Stimulated activated CD8-positive, alpha-beta memory T cell treated with anti-CD3 and anti-CD28 coated beads, Interleukin-4, amount 100 ng/mL, for 4 hours (primary cell): ENCODE measurements at regions not wholly inside any gene's neighbourhood (a gene's known extent, or its start where the extent isn't known, plus 50 kb on each side); places are given as distances from the start of the nearest gene placed in this dataset.

Source experiments
- DNase-seq, 2 donors: peaks; one replicate each; pipeline ENCODE4 v3.0.0-alpha.2; 2020; ENCODE audit warnings: low read depth in 2 of 2, low spot score in 1 of 2

DNA sequence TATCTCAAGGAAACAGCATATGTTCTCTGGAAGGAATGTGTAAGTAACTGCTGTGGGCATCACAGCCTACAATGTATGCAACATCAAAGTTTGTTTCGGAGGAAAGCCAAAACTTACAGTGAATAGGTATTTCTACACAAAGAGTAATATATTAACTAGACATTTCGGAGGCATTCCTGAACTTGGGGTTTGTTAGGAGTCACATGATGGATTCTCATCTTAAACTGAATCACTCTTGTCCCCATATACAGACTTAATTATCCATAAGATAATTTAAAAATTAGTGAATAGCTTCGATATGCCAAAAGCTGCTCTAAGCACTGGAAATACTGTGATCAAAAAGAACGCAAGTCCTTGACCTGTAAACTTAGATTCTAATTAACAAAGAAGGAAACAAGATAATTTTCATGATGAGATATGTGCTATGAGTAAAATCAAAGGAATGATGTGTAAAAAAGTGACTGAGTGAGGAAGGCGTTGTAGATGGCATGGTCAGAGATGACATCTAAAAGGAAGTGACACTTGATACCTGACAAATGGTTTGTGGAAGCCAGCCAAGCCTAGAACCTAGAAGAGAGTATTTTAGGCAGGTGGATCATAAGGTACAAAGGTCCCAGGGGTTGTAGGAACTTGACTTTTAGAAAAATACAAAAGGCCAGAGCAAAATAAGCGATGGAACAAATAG lies 273.1 kb downstream of the MRPL39 start:
- DNase-seq, result no peak

DNA sequence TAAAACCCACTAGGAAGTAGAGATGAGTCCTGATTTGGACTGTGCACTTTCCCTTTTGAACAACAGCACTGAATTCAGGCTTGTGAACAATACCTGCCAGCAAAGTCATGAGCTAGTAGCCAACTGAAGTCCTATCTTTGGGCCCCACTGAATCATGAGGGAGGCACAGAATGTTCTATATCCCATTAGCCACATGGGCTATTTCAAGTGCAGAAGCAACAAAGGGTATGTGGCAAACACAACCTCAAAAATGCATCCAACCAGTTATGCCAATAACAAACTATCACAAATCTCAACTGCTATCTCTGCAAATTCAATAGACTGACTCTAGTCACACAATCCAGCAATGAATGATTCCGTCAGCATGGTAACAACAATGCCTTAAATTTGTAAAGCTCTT lies 276.0 kb downstream of the MRPL39 start:
- no peak for DNase-seq

DNA sequence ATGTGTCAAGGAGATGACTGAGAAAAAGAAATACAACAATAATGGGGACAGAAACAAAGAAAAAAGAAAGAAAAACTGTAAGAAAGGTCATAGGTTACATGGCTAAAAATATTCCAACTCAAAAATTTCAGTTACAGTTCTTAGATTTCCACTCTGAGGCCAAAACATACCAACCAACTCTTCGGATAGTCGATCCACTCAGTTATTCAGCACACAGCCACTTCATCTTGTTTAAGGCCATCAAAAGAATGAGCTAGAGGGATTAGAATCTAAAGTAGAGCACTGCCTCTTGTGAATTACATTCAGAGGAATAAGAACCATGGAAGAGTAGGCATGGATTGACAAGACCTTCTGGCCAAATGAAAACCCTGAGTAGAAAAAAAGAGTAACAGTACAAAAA lies 277.0 kb downstream of the MRPL39 start:
- DNase-seq, result no peak

DNA sequence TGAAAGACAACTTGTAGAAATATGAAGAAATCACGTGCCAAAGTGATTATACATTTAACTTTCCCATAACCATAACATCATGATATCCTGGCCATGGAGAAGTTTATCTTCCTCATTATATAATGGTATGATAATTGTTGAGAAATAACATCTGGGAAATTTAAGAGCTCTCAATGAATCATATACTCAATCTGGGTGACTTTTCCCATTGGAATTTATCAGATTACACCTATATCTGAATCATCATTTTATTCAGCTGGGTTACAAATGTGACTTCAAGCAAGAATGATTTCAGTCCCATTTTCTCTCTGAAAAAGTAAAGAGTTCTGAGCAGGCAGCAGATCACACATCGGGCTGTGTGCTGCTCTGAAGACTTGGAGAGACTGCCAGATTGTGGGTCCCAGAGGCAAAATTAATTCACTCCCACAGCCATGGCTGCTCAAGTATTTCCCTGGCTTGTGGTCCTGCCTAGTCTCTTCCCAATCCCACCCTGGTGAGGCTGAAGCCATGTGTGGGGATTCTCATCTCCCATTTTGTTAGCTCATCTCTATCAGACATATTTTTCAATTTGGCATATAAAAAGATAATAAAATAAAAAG lies 278.0 kb downstream of the MRPL39 start:
- no peak for DNase-seq

DNA sequence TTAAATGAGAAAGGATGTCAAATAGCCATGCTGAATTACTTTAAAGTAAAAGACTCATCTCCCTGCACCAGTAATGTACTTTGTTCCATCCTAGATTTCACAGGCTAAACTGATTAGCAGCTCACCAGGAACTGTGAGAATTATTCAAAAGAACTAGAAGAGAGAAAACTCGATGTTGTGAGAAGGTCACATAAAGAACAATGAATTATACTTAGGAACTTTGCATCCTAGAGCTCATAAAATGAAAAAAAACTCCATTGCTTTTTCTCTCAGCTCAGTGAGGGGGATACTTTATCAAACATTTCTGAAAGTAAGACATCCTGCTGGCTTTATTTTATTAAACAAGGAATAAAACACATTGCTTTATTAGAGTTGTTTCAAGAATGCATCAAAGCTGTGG lies 278.5 kb downstream of the MRPL39 start:
- no peak for DNase-seq

DNA sequence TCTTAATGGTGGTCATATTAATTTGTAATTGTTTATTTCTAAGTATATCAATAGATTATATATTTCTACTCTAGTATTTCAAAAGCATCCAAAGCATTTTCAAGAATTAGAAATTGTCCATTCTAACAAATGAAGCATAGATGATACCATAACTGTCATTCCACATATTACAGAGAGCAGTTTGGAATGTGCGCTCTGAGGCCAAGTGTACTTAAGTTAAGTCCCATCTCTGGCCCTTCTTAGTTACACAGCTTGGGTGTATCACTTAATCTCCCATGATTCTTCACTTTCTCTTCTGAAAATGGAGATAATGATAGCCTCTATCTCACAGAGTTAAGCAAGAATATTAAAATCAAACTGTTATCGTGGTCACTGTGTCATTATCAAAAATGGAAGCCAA lies 281.1 kb downstream of the MRPL39 start:
- DNase-seq, result no peak

DNA sequence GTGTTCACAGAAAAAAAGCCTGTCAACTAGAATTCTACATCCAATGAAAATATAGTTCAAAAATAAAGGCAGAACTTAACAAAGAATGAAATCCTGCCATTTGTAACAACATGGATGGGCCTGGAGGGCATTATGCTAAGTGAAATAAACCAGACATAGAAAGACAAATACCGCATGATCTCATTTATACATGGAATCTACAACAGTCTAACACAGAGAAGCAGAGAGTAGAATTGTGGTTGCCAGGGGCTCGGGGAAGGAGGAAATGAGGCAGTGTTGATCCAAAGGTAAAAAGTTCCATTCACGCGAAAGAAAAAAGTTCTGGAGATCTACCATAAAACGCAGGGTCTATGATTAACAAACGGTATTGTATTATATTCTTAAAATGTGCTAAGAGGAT lies 282.6 kb downstream of the MRPL39 start:
- DNase-seq, result no peak

DNA sequence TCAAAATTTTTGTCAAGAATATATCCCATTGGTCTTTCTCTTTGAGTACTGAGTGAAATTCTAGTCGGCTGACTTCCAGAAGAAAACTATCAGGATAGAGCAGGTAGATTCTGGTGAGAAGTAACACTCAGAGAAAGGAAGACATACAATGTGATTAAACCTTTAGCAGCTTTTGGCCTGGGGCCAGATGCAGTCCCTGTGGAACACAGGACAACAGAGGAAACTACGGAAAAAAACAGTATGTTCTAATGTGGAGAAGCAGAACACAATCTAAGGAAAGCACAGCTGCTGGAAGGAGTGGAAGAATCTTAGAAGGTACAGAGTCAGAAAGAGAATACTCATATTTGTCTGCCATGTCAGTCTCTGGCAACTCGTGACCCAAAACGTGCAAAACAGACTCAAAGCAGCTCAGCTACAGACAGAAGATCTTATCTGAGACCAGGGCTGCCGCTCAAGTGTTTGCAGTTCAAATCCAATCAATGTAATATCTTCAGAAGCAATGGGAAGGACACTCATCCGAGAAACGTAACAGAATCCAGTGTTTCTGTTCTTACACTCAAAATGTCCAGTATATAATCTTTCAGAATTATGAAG lies 283.8 kb downstream of the MRPL39 start:
- no peak for DNase-seq

DNA sequence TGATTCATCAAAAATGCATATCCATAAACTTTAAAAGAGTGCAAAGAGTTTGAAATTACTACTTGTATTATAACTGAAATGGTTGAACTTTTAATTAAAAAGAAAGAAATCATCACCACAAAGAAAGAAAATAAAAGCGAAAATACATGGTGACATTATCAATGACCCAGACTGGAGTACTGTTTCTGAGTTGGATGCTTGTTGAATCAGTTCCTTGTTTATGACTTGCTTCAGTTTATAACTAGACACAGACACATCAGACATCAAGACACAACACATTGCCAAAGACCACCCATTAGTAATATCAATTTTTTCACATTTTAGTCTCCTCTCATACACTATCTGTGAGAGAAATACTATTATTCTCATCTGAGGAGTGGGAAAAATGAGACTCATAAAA lies 293.0 kb downstream of the MRPL39 start:
- DNase-seq, result no peak

DNA sequence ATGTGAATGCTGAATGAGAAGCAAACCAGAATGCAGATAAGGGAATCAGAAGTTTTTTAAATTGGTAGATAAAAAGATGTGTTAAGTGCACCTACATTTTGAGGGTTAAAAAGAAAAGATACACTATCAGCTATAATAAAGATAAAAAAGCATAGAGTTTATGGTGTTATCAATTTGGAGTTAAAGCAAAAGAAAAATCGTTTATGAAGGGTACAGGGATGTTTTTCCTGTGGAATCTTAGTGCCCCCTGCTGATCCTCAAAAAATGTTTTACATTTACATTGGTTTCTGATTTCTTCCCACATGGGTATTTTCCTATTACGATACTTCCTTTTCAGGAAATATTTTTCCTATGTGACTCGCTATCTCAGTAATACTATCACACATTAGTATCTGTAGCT lies 293.5 kb downstream of the MRPL39 start:
- DNase-seq, result no peak

DNA sequence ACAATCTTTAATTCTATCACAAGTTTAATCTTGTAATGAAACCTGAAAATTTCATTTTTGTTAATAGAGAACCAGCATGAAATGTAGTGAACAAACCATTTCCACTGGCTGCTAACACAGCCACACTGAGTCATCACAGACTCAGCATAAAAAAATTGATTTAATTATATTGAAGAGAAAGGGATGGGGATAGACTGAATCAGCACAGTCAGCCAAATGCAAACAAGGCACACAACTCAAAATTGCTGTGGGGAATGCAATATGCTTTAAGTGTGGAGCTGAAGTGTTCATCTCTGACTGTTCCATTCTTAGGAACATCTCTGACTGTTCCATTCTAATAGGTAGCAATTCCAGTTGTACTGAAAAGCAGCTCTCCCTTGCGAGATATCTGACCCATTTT lies 299.8 kb downstream of the MRPL39 start:
- no peak for DNase-seq

DNA sequence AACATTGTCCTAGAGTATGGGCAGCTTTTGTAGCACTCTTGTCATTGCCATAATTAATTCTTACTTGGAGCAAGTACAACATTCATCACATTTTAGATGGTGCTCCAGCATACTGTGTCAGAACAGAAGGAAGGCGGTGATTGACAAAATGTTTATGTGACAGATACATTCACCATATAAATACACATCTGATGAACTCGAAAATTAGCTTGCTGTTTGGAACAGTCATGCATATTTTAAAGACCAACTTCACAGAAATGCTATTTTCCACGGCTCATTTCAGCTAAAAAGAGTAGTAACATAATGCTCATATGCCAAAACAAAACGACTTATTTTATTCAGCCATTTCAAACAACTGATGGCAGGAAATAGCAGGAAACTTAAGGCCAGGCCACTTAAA lies 302.7 kb downstream of the MRPL39 start:
- DNase-seq, result no peak

DNA sequence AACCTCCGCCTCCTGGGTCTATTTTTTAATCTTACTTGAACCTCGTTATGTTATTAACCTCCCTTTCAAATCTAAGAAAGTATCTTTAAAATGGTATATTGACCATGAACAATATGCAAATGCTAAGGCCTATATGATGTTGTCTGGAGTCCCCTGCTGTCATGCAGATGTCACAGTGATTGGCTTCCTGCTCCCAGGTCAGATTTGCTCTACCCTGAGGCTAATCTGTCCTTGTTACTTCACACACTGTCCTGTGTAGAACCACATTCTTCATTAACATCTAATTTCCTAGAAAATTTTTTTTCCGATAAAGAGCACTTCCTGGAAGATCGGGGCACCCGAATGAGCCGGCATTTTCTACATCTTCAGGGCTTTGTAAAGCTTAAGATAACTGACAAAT lies 306.6 kb downstream of the MRPL39 start:
- DNase-seq, result no peak

DNA sequence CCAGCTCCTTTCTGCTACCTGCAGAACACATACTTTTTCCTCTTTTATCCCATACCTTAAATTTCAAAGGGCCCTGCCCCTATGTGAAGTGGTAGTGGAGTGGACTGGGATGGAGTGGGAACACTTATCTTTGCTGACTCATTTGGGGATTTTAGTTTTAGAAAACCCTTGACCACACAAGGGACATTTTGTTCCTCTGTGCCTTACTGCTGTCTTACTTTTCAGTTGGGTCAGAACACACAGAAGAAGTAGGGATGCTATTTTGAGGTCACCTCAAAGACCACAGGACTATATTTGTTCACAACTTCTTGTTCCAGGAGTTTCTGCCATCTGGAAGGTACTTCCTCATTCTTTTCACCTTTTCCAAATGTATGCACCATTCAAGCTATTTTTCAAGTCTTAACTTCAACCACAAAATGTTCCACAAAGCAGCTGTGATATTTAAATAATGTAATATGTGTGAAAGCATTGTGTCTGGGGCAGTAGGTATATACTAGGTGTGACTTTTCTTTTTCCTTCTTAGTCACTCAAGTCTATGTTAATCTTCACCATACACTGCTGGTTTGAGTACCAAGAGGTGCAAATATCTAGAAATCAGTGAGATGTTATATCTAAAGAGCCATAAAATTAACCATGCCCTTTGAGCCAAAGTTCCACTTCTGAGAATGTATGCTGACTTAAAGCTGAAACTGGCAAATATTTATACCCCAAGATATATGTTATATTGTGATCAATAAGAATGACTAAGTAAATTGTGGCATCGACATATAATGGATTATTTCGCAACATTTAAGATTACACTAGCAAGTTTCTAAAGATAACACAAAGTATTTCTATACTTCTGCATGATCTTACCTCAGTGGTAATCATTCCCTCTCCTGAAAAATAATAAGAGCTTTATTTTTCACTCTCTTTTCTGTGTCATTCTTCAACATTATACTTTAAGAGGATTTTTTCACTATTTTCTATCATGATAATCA lies 308.5 kb downstream of the MRPL39 start:
- no peak for DNase-seq

DNA sequence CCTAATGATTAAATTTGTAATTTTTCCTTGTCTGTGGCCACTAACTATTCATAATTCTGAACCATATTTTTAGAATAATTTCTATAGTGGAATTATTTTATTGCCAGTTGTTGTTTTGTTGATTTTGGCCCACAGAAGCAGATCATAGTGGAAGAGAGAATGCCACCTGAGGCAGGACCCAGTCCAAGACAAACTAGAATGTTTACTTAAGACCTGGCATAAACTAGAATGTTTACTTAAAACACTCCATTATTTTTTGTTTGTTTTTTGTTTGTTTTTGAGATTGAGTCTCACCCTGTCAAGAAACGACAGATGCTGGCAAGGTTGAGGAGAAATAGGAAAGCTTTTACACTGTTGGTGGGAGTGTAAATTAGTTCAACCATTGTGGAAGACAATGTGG lies 310.2 kb downstream of the MRPL39 start:
- DNase-seq, result no peak

DNA sequence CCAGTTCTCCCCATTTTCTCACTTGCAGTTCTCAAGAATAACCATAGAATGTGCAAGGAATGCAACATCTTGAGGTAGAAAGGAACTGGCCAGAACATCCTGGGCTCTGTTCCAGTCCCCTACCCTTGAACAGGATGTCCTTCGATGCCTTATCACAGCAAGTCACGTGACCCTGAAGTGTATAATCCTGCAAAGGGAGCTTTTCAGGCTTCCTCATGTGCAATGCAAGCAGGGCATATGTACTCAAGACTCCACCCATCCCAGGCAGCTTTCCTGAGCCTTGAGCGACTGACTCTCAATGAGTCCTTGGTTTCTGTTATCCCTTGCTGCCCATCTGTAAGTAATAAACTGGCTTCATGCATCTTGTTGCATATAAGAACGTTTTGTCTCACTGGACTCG lies 311.0 kb downstream of the MRPL39 start:
- no peak for DNase-seq

DNA sequence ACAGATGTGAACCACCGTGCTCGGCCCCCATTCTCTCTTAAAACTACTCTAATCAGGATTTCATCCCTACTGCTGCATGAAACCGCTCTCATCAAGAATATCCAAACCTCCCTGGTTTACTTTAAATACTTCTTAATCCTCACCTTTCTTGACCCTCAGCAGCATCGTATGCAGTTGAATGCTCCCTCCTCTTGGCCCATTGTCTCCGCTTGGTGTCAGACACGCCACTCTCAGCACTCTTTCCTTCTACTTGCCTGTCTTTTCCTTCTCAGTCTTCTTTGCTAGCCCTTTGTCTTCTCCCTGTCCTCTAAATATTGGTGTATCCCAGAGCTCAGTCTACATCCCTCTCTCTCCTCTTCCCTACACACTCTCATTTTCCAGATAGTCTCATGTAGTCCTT lies 314.9 kb downstream of the MRPL39 start:
- DNase-seq, result no peak

DNA sequence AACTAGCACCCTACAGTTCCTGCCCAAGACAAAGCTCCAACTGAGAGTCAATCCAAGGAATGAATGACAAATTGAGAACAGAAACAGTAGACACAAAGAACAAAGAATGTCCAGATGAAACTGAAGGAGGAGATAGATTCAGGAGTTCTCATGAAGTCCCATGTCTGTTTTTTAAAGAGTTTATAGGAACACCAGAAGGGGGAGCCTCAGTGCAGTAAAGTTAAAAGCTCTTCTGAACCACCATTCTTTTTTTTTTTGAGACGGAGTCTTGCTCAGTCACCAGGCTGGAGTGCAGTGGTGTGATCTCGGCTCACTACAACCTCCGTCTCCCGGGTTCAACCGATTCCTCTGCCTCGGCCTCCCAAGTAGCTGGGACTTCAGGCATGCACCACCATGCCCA lies 323.6 kb downstream of the MRPL39 start:
- no peak for DNase-seq

DNA sequence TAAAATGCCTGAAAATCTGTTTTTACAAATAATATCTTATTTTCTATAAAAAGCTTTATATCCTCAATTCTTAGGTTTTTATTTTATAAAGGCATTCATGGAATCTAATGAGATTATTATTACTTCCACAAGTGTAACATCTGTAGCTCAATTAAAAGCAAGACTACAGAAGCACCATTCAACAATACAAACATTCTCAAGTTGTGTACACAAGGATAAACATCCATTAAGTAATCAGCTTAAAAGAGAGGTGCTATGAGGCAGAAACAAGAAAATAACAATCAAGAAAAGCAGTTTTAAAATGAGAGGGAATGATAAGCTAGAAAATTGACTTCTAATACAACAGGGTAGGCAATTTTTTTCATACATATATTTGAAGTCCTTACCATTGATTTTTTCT lies 326.1 kb downstream of the MRPL39 start:
- DNase-seq, result no peak

DNA sequence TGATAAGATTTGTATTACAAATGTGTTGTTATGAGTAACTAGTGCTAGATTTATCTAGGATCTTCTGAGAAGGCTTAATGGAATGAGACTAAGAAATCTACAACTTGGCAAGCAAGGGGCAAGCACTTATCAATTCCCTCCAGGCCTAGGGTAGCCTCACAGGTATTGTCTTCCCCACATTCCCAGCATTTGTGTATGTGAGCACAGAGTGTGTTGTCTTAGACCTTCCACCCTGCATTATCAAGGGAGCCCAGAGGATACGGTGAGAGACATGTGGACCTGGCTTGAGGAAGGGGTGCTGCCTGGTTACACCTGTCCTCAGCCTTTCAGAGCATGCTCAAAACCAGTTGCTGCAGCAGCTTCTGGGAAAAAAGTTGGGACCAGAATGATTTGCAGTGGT lies 327.2 kb downstream of the MRPL39 start:
- DNase-seq, result no peak

DNA sequence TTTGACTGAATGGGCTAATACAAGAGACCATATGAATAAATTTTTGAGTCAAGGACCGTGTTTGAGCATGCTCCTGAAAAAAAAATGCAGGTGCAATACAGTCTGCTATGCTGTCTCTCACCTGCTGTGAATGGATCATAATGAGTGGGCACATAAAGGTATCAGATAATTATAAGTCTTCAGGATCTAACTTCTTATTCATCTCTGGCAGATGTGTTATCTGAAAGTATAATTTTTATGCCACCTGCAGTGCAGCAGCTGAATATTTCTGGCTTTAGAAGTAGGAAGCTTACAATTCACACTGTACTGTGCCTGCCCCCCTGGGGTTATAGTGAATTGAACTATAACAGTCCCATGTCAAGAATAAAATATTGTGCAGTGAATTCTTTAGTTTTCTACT lies 333.3 kb downstream of the MRPL39 start:
- no peak for DNase-seq
